K562 (cell line): ENCODE measurements at regions not wholly inside any gene's neighbourhood (a gene's known extent, or its start where the extent isn't known, plus 50 kb on each side); places are given as distances from the start of the nearest gene placed in this dataset.

ENCODE experiments used
- ATAC-seq: fragments of 200-7000 bp; cut with Tn5 transposase; 3 replicates; pipeline ENCODE4 v1.9.1; 2020; ENCODE audit warnings: moderate library complexity
- BruUV-seq: library from RNA; stranded (reverse); fragments of 400-500 nt; replicated peaks from 2 replicates; lab custom pipeline; 2021; lab: Mats Ljungman, UMichigan
- CTCF ChIA-PET: fragments of 300-600 bp; formaldehyde crosslinking; extraction: SDS; loops from one replicate; lab custom pipeline; 2021; ENCODE audit warnings: low intra/inter-chr PET ratio; lab: Yijun Ruan, JAX
- POLR2A ChIA-PET: fragments of 300-600, 350-650 bp; sonication (Branson Sonifier 250); formaldehyde crosslinking; extraction: SDS; loops from one replicate; lab custom pipeline; 2021; ENCODE audit warnings: antibody characterized with exemption, inconsistent platforms; lab: Yijun Ruan, JAX
- DNase-seq, 4 experiments: peaks; one replicate each; pipeline versions ENCODE4 v3.0.0 to v3.0.0-alpha.2; 2011 to 2018; ENCODE audit warnings: low spot score in 3 of 4, mixed read lengths in 3 of 4; ENCODE audit errors: extremely low read depth in 1 of 4
- FAIRE-seq: peaks from 2 replicates; lab custom pipeline; 2011; peaks lifted over from hg19 to GRCh38; lab: Jason Lieb, UNC
- H2AFZ ChIP-seq: 2 replicates; pipeline ENCODE4 v1.6.0; 2011; ENCODE audit warnings: low read depth, low read length, control low read depth, inconsistent platforms
- H3K27ac ChIP-seq: fragments of 200-600 bp; 3 replicates; pipeline ENCODE4 v1.8.0; 2011; ENCODE audit warnings: low read depth, mild to moderate bottlenecking, control low read depth, inconsistent platforms, low read length, moderate library complexity, mixed read lengths; ENCODE audit errors: extremely low read depth
- H3K27me3 ChIP-seq, 2 experiments: fragments of 300-600 bp in 1 of 2; 2 replicates in 1 of 2; 3 replicates in 1 of 2; pipeline versions ENCODE4 v1.6.0 to v1.8.0; 2011; ENCODE audit warnings: inconsistent platforms in 2 of 2, low read length in 2 of 2, mild to moderate bottlenecking in 1 of 2, mixed read lengths in 1 of 2, moderate library complexity in 1 of 2; ENCODE audit not compliant: control insufficient read depth in 2 of 2, insufficient read depth in 2 of 2
- H3K36me3 ChIP-seq: fragments of 300-600 bp; 3 replicates; pipeline ENCODE4 v1.8.0; 2011; ENCODE audit warnings: mild to moderate bottlenecking, low read length, inconsistent platforms; ENCODE audit not compliant: control insufficient read depth, insufficient read depth
- H3K4me1 ChIP-seq, 2 experiments: fragments of 200-600 bp in 1 of 2; replicated peaks in 1 of 2; 2 replicates in 1 of 2; 3 replicates in 1 of 2; pipeline versions ENCODE4 v1.5.1 to v1.8.0; 2011; ENCODE audit warnings: inconsistent platforms in 2 of 2, low read length in 2 of 2, mild to moderate bottlenecking in 1 of 2, mixed read lengths in 1 of 2, moderate library complexity in 1 of 2; ENCODE audit not compliant: control insufficient read depth in 2 of 2, insufficient read depth in 2 of 2
- H3K4me2 ChIP-seq: 2 replicates; pipeline ENCODE4 v1.6.1; 2011; ENCODE audit warnings: low read length, control low read depth, inconsistent platforms, mixed read lengths; ENCODE audit not compliant: insufficient read depth
- H3K4me3 ChIP-seq: fragments of 200-600 bp; sonication (generic), shearing (Covaris generic); 2 replicates; pipeline ENCODE4 v1.5.1; 2016; ENCODE audit warnings: control low read depth, inconsistent platforms
- H3K79me2 ChIP-seq: fragments of 200-600 bp; 3 replicates; pipeline ENCODE4 v1.8.0; 2011; ENCODE audit warnings: low read length, inconsistent platforms; ENCODE audit not compliant: control insufficient read depth, insufficient read depth
- H3K9ac ChIP-seq, 2 experiments: 2 replicates each; pipeline versions ENCODE4 v1.6.0 to v1.6.1; 2011; ENCODE audit warnings: low read depth in 2 of 2, low read length in 2 of 2, control low read depth in 1 of 2, inconsistent platforms in 1 of 2, mild to moderate bottlenecking in 1 of 2, mixed read lengths in 1 of 2; ENCODE audit not compliant: insufficient read depth in 1 of 2
- H3K9me1 ChIP-seq: one replicate; pipeline ENCODE4 v1.6.0; 2011; ENCODE audit warnings: inconsistent platforms, mild to moderate bottlenecking, low read length, moderate library complexity; ENCODE audit not compliant: control insufficient read depth, insufficient read depth
- H3K9me3 ChIP-seq: replicated peaks from 2 replicates; pipeline ENCODE4 v1.5.1; 2011; ENCODE audit warnings: low read depth, low read length, inconsistent platforms; ENCODE audit not compliant: control insufficient read depth, insufficient read depth
- H4K20me1 ChIP-seq: replicated peaks from 2 replicates; pipeline ENCODE4 v1.6.1; 2011; ENCODE audit warnings: low read length, inconsistent platforms, mixed read lengths; ENCODE audit not compliant: control insufficient read depth, insufficient read depth
- ELF1 ChIP-seq: fragments of 200-800 bp; sonication (Bioruptor generic); IDR thresholded peaks from 2 replicates; pipeline ENCODE4 v1.6.1; 2016; ENCODE audit warnings: missing genetic modification characterization, missing compliant biosample characterization
- KLF10 ChIP-seq: fragments of 250-450 bp; sonication (Bioruptor Pico); IDR thresholded peaks from 2 replicates; pipeline ENCODE4 v1.6.1; 2021; ENCODE audit warnings: matching md5 sums
- KLF13 ChIP-seq: fragments of 450-650 bp; IDR thresholded peaks from 2 replicates; pipeline ENCODE4 v1.6.1; 2016; ENCODE audit warnings: missing genetic modification characterization, low read depth, mild to moderate bottlenecking, missing compliant biosample characterization, moderate library complexity, borderline replicate concordance
- PPARD ChIP-seq: fragments of 250-450 bp; sonication (Bioruptor Pico); IDR thresholded peaks from 2 replicates; pipeline ENCODE4 v1.8.0; 2022; ENCODE audit warnings: inconsistent platforms, mild to moderate bottlenecking, moderate library complexity
- XRCC3 ChIP-seq: fragments of 450-650 bp; IDR thresholded peaks from 2 replicates; pipeline ENCODE4 v1.6.1; 2017; ENCODE audit warnings: mild to moderate bottlenecking, moderate library complexity
- ZBTB1 ChIP-seq: sonication (generic); formaldehyde crosslinking; IDR thresholded peaks from 2 replicates; pipeline ENCODE4 v1.8.1; 2023; ENCODE audit warnings: missing genetic modification reagents, low read depth, mild to moderate bottlenecking, borderline replicate concordance
- ZEB2 ChIP-seq: fragments of 450-650 bp; IDR thresholded peaks from 2 replicates; pipeline ENCODE4 v1.6.1; 2016
- ZKSCAN3 ChIP-seq: fragments of 250-450 bp; sonication (Bioruptor Pico); IDR thresholded peaks from 2 replicates; pipeline ENCODE4 v1.4.0; 2020
- ZMIZ1 ChIP-seq, 2 experiments: fragments of 150-350 bp in 1 of 2; IDR thresholded peaks; 2 replicates each; pipeline ENCODE4 v1.6.1; 2012 to 2016; ENCODE audit warnings: low read depth in 2 of 2, low read length in 2 of 2, mild to moderate bottlenecking in 1 of 2, moderate library complexity in 1 of 2
- ZNF239 ChIP-seq: fragments of 250-450 bp; sonication (Bioruptor Pico); IDR thresholded peaks from 2 replicates; pipeline ENCODE4 v1.4.0; 2020; ENCODE audit warnings: mild to moderate bottlenecking
- ZNF274 ChIP-seq: IDR thresholded peaks from 2 replicates; pipeline ENCODE4 v1.6.1; 2011; ENCODE audit warnings: low read depth, mild to moderate bottlenecking, low read length, moderate library complexity, borderline replicate concordance
- ZNF764 ChIP-seq: fragments of 250-450 bp; sonication (Bioruptor Pico); IDR thresholded peaks from 2 replicates; pipeline ENCODE4 v1.4.0; 2020; ENCODE audit warnings: low read depth, mild to moderate bottlenecking, moderate library complexity
- ZNF778 ChIP-seq: fragments of 450-650 bp; formaldehyde crosslinking; IDR thresholded peaks from 2 replicates; pipeline ENCODE4 v1.4.0; 2020; ENCODE audit warnings: mild to moderate bottlenecking, moderate library complexity
- WGBS: fragments of 100-300 bp; shearing (Covaris generic); methylation state at CpG from one replicate; pipeline ENCODE4 v1.1.6; 2016; ENCODE audit warnings: low coverage, mixed read lengths; ENCODE audit not compliant: insufficient coverage; ENCODE audit errors: missing lambda C conversion rate; 5-methylcytosine and 5-hydroxymethylcytosine counted together
- in situ Hi-C: fragments of 300-500 bp; cut with MboI; formaldehyde crosslinking; loops from 4 replicates; pipeline ENCODE4 v1.15.0; 2018; ENCODE audit warnings: inconsistent platforms, mixed read lengths
- intact Hi-C: fragments of 100-400 bp; cut with micrococcal nuclease; formaldehyde crosslinking; loops from 2 replicates; pipeline ENCODE4 v1.14.2; 2022
- TF ChIP-seq, protein P1 (sequence below): IDR thresholded peaks from 2 replicates; pipeline ENCODE4 v1.6.1; 2011; ENCODE audit warnings: borderline replicate concordance, low read depth, mild to moderate bottlenecking, moderate library complexity, low read length; ENCODE audit not compliant: insufficient read depth, poor library complexity, severe bottlenecking
- TF ChIP-seq, protein P2 (sequence below): fragments of 250-450 bp; sonication (Bioruptor Pico); IDR thresholded peaks from 2 replicates; pipeline ENCODE4 v1.9.0; 2021; ENCODE audit warnings: mild to moderate bottlenecking

DNA sequence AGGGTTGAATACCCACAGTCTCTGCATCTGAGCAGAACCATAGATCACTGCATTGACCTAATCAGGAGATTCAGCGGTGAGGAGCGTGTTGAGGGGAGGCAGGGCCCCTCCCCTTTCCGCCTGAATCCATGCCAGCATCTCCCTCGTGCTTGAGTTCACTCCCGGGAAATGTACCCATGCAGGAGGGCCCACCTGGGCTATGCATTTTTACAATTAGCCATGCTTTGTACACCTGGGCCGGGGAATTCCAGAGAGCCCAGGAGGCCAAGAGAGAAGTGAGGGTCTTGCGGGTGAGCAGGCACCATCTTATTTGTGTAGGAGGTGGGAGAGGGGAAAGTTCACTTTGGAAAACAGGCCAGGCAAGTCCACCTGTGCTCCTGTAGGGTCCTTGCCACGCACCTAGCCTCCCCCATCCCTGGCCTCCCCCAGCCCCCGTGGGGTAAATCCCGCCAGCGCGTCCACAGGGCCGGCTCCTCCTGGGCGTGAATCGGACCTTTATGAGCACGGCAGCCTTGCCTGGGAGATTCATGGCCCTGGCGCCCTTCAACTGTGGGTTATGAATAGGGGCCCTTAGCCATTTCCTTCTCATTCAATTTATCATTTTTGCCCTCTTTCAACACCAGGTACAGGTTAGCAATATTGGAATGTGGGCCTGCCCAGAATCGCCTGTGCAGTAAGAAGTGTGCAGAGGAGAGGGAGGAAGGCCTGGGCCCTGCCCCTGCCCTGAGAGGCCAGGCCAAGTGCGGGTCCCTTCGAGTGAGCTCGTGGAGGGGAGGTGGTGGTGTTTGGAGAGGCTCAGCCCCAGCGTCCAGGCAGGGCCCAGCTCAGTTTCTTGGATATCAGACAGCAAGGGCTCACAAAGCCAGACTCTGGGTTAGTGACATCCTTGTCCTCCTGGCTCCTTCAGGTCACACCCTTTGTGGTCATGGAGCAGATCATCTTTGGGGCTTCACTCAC lies 84.4 kb upstream of the ACTRT2 start:
- intact Hi-C loops, result no loop called here
- FAIRE-seq, result no peak
- CTCF ChIA-PET, result no interaction called here

More for the DNA sequence above, 84.4 kb upstream of the ACTRT2 start:
- no peak overlapping the region for H3K9ac ChIP-seq
- POLR2A ChIA-PET, result no interaction called here
- ATAC-seq (no peak), DNase-seq (no peak)
- H3K9me3 ChIP-seq, result no peaks in the 10 kb centered on the region; the same call in 1 of the 2 replicates
- WGBS, result 2% methylated on average over 22 of the region's 22 CpGs
- H3K4me3 ChIP-seq, result no peak overlapping the region
- H3K9me1 ChIP-seq, result no peaks in the 10 kb centered on the region
- H3K36me3 ChIP-seq, result no peaks in the 10 kb centered on the region
- TF ChIP-seq KLF10 (no peak), ZEB2 (no peak), KLF13 (tag) (no peak), ZNF274 (no peak), XRCC3 (no peak), ZNF778 (no peak), ZNF239 (CRISPR knock-in tag) (no peak), ZKSCAN3 (no peak), ELF1 (tag) (no peak), ZBTB1 (CRISPR knock-in tag) (no peak), ZNF764 (CRISPR knock-in tag) (no peak), PPARD (CRISPR knock-in tag) (no peak), ZMIZ1 (IDR thresholded peaks at IDR 0.05; ENCODE audit: low read depth in 2 of 2, low read length in 2 of 2) (no peak)
- TF ChIP-seq, protein P1, sequence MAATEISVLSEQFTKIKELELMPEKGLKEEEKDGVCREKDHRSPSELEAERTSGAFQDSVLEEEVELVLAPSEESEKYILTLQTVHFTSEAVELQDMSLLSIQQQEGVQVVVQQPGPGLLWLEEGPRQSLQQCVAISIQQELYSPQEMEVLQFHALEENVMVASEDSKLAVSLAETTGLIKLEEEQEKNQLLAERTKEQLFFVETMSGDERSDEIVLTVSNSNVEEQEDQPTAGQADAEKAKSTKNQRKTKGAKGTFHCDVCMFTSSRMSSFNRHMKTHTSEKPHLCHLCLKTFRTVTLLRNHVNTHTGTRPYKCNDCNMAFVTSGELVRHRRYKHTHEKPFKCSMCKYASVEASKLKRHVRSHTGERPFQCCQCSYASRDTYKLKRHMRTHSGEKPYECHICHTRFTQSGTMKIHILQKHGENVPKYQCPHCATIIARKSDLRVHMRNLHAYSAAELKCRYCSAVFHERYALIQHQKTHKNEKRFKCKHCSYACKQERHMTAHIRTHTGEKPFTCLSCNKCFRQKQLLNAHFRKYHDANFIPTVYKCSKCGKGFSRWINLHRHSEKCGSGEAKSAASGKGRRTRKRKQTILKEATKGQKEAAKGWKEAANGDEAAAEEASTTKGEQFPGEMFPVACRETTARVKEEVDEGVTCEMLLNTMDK, result no peak
- TF ChIP-seq, protein P2, sequence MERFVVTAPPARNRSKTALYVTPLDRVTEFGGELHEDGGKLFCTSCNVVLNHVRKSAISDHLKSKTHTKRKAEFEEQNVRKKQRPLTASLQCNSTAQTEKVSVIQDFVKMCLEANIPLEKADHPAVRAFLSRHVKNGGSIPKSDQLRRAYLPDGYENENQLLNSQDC, result no peak
- peaks cover 8 to 34% of the 10 kb centered on the region in 2 experiments; a peak in 3 of 5 replicates for H3K27me3 ChIP-seq
- no peaks in the 10 kb centered on the region for H4K20me1 ChIP-seq
- H3K4me2 ChIP-seq, result no peak overlapping the region
- no peak overlapping the region for H3K27ac ChIP-seq
- no TSS peak for BruUV-seq
- H3K79me2 ChIP-seq, result no peaks in the 10 kb centered on the region
- in situ Hi-C loops, result no loop called here
- H2AFZ ChIP-seq, result no peak overlapping the region
- no peaks in the 10 kb centered on the region for H3K4me1 ChIP-seq
